ENCODE measurements at regions not wholly inside any gene's neighbourhood (a gene's known extent, or its start where the extent isn't known, plus 50 kb on each side); places are given as distances from the start of the nearest gene placed in this dataset.

DNA sequence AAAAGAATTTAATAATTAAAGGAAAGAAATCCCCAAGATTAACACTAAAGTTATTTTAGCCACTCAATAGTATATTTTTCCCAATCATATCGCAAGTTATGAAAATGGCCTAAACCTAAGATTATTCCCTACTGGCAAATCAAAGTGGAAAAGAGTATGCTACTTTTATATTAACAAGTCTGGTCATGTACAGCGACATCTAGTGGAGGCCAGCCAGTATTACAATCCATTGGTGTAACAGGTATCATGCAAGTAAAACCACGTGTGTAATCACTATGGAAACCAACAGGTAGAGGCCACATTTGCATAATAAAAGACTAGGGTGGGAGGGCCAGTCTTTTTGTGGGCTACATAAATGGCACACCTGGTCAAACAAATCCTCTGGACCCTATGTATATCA is 976.4 kb upstream of the CDH9 start:
- no peaks in the 10 kb centered on the region for H4K20me1 ChIP-seq (replicated peaks; ENCODE audit: insufficient read depth)
- Mint-ChIP-seq H3K4me3 (no peak overlapping the region), H3K27ac (no peak overlapping the region), H3K36me3 (ENCODE audit: low read depth) (peaks cover 62% of the 10 kb centered on the region), H3K4me1 (no peaks in the 10 kb centered on the region), H3K9me3 (peaks cover 70% of the 10 kb centered on the region), H3K27me3 (ENCODE audit: insufficient read depth, low read depth, poor library complexity) (peaks cover 2% of the 10 kb centered on the region)
- H3K4me1 ChIP-seq (ENCODE audit: insufficient read depth), result no peaks in the 10 kb centered on the region
- DNase-seq (ENCODE audit: low spot score) (peak; percentile 68), ATAC-seq (no peak)
- H3K9me2 ChIP-seq (ENCODE audit: insufficient read depth), result peaks cover 3% of the 10 kb centered on the region
- TF ChIP-seq, protein P1, sequence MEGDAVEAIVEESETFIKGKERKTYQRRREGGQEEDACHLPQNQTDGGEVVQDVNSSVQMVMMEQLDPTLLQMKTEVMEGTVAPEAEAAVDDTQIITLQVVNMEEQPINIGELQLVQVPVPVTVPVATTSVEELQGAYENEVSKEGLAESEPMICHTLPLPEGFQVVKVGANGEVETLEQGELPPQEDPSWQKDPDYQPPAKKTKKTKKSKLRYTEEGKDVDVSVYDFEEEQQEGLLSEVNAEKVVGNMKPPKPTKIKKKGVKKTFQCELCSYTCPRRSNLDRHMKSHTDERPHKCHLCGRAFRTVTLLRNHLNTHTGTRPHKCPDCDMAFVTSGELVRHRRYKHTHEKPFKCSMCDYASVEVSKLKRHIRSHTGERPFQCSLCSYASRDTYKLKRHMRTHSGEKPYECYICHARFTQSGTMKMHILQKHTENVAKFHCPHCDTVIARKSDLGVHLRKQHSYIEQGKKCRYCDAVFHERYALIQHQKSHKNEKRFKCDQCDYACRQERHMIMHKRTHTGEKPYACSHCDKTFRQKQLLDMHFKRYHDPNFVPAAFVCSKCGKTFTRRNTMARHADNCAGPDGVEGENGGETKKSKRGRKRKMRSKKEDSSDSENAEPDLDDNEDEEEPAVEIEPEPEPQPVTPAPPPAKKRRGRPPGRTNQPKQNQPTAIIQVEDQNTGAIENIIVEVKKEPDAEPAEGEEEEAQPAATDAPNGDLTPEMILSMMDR (conservative IDR thresholded peaks at IDR 0.05; ENCODE audit: low read depth in 2 of 2), result peak; percentile 68 to 91
- TF ChIP-seq, protein P2, sequence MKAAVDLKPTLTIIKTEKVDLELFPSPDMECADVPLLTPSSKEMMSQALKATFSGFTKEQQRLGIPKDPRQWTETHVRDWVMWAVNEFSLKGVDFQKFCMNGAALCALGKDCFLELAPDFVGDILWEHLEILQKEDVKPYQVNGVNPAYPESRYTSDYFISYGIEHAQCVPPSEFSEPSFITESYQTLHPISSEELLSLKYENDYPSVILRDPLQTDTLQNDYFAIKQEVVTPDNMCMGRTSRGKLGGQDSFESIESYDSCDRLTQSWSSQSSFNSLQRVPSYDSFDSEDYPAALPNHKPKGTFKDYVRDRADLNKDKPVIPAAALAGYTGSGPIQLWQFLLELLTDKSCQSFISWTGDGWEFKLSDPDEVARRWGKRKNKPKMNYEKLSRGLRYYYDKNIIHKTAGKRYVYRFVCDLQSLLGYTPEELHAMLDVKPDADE (IDR thresholded peaks at IDR 0.05), result no peak
- H3K4me3 ChIP-seq, result no peak overlapping the region
- H3K27me3 ChIP-seq (ENCODE audit: insufficient read depth), result no peaks in the 10 kb centered on the region
- peaks cover 4% of the 10 kb centered on the region; the same call in 1 of the 2 replicates for H3K36me3 ChIP-seq (ENCODE audit: insufficient read depth)
- H3F3A ChIP-seq (replicated peaks; ENCODE audit: low read depth), result no peaks in the 10 kb centered on the region
- H3K79me2 ChIP-seq (replicated peaks; ENCODE audit: insufficient read depth), result no peaks in the 10 kb centered on the region
- no peak overlapping the region for H2AFZ ChIP-seq
- no peak overlapping the region for H3K4me2 ChIP-seq
- H3K27ac ChIP-seq (ENCODE audit: low read depth), result no peak overlapping the region

DNA sequence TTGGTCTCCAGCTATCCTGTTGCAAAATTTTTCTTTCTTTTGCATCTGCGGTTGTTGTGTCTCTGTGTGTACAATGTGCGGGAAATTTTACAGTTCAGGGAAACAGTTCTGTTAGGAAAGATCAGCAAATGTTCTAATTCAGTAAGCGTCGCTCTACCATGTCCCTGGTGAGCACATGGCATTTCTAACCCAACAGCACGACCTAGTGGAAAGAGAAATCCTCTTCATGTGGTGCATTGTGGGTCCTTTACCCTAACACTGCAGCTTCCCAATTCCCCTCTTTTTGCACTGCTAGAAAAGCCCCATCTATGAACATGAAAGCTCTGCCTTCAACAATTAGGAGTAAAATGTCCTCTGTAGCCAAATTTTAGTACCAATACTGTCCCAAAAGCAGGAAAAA is 974.2 kb upstream of the CDH9 start:
- ATAC-seq (no peak), DNase-seq (ENCODE audit: low spot score) (no peak)
- Mint-ChIP-seq H3K4me3 (no peak overlapping the region), H3K27ac (no peak overlapping the region), H3K36me3 (ENCODE audit: low read depth) (peaks cover 62% of the 10 kb centered on the region), H3K4me1 (no peaks in the 10 kb centered on the region), H3K9me3 (peaks cover 74% of the 10 kb centered on the region), H3K27me3 (ENCODE audit: insufficient read depth, low read depth, poor library complexity) (peaks cover 2% of the 10 kb centered on the region)
- Histone ChIP-seq H3K27me3 (ENCODE audit: insufficient read depth) (no peaks in the 10 kb centered on the region), H3K4me3 (no peak overlapping the region), H4K20me1 (replicated peaks; ENCODE audit: insufficient read depth) (no peaks in the 10 kb centered on the region), H3K4me2 (no peak overlapping the region), H2AFZ (no peak overlapping the region), H3K9me2 (ENCODE audit: insufficient read depth) (peaks cover 7% of the 10 kb centered on the region; the same call in 1 of the 2 replicates), H3K36me3 (ENCODE audit: insufficient read depth) (peaks cover 4% of the 10 kb centered on the region; the same call in 1 of the 2 replicates), H3K79me2 (replicated peaks; ENCODE audit: insufficient read depth) (no peaks in the 10 kb centered on the region), H3F3A (replicated peaks; ENCODE audit: low read depth) (no peaks in the 10 kb centered on the region), H3K4me1 (ENCODE audit: insufficient read depth) (no peaks in the 10 kb centered on the region), H3K27ac (ENCODE audit: low read depth) (no peak overlapping the region)
- TF ChIP-seq, protein P1 (conservative IDR thresholded peaks at IDR 0.05; ENCODE audit: low read depth in 2 of 2), result peak in 1 of 2 experiments; percentile 37; a peak in 2 of 4 replicates
- TF ChIP-seq EZH2 (IDR thresholded peaks at IDR 0.05; ENCODE audit: low read depth, unreplicated experiment), result no peak

DNA sequence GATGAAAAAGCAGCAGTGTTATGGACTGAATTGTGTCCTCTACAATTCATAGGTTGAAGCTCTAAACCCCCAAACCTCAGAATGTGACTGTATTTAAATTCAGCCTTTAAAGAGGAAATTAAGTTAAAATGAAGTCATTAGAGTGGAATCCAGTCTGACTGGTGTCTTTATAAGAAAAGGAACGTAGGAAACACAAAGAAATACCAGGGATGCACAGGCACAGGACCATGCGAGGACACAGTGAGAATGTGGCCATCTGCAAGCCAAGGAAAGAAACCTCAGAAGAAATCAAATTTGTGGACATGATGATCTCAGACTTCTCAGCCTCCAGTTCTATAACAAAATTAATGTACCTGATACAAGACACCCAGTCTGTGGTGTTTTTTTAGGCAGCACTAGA is 971.2 kb upstream of the CDH9 start:
- Histone ChIP-seq H3K4me1 (ENCODE audit: insufficient read depth) (no peaks in the 10 kb centered on the region), H3K27ac (ENCODE audit: low read depth) (no peak overlapping the region), H3K9me2 (ENCODE audit: insufficient read depth) (peaks cover 4% of the 10 kb centered on the region; the same call in 1 of the 2 replicates), H3F3A (replicated peaks; ENCODE audit: low read depth) (no peaks in the 10 kb centered on the region), H3K4me2 (no peak overlapping the region), H3K27me3 (ENCODE audit: insufficient read depth) (no peaks in the 10 kb centered on the region), H3K4me3 (no peak overlapping the region), H2AFZ (no peak overlapping the region), H3K36me3 (ENCODE audit: insufficient read depth) (peaks cover 4% of the 10 kb centered on the region; the same call in 1 of the 2 replicates), H4K20me1 (replicated peaks; ENCODE audit: insufficient read depth) (no peaks in the 10 kb centered on the region), H3K79me2 (replicated peaks; ENCODE audit: insufficient read depth) (no peaks in the 10 kb centered on the region)
- Mint-ChIP-seq H3K4me3 (no peak overlapping the region), H3K36me3 (ENCODE audit: low read depth) (peaks cover 37% of the 10 kb centered on the region), H3K27ac (no peak overlapping the region), H3K4me1 (no peaks in the 10 kb centered on the region), H3K9me3 (peaks cover 48% of the 10 kb centered on the region), H3K27me3 (ENCODE audit: insufficient read depth, low read depth, poor library complexity) (peaks cover 2% of the 10 kb centered on the region)
- DNase-seq (ENCODE audit: low spot score), result no peak
- TF ChIP-seq NANOG (IDR thresholded peaks at IDR 0.05; ENCODE audit: borderline replicate concordance) (no peak), JUNB (IDR thresholded peaks at IDR 0.05; ENCODE audit: unreplicated experiment) (no peak), EZH2 (IDR thresholded peaks at IDR 0.05; ENCODE audit: low read depth, unreplicated experiment) (no peak), ZNF114 (CRISPR knock-in tag; IDR thresholded peaks at IDR 0.05) (no peak), EZH2phosphoT487 (IDR thresholded peaks at IDR 0.05; ENCODE audit: unreplicated experiment) (no peak)
- TF ChIP-seq, protein P1 (conservative IDR thresholded peaks at IDR 0.05; ENCODE audit: low read depth in 2 of 2), result no peak
- ATAC-seq, result no peak

Measured in GM23338 (cell line).